Neural progenitor cell (in vitro differentiated cells): ENCODE measurements at regions not wholly inside any gene's neighbourhood (a gene's known extent, or its start where the extent isn't known, plus 50 kb on each side); places are given as distances from the start of the nearest gene placed in this dataset.
A peak's percentile ranks its signal among the peaks of the same experiment; 100 is the strongest.

Source experiments
- DNase-seq: peaks from one replicate; pipeline ENCODE4 v3.0.0-alpha.2; 2016; ENCODE audit warnings: low spot score
- H2AFZ ChIP-seq: fragments of 200-600 bp; sonication (generic); replicated peaks from 2 replicates; pipeline ENCODE4 v1.6.1; 2016; ENCODE audit warnings: antibody characterized with exemption
- H3F3A ChIP-seq: fragments of 200-600 bp; sonication (generic); 2 replicates; pipeline ENCODE4 v1.6.1; 2016; ENCODE audit warnings: antibody characterized with exemption, low read depth
- H3K27ac ChIP-seq: fragments of 200-600 bp; sonication (generic); 2 replicates; pipeline ENCODE4 v1.5.1; 2016; ENCODE audit warnings: mild to moderate bottlenecking
- H3K27me3 ChIP-seq: fragments of 200-600 bp; sonication (generic); 2 replicates; pipeline ENCODE4 v1.6.1; 2016; ENCODE audit warnings: mild to moderate bottlenecking, moderate library complexity
- H3K36me3 ChIP-seq: fragments of 200-600 bp; sonication (generic); 2 replicates; pipeline ENCODE4 v1.5.1; 2016
- H3K4me1 ChIP-seq: fragments of 200-600 bp; sonication (generic); 2 replicates; pipeline ENCODE4 v1.6.1; 2016; ENCODE audit warnings: mixed run types
- H3K4me2 ChIP-seq: fragments of 200-600 bp; sonication (generic); 2 replicates; pipeline ENCODE4 v1.6.1; 2016
- H3K4me3 ChIP-seq: fragments of 200-600 bp; sonication (generic); 2 replicates; pipeline ENCODE4 v1.5.1; 2016
- H3K79me2 ChIP-seq: fragments of 200-600 bp; sonication (generic); 2 replicates; pipeline ENCODE4 v1.6.1; 2016; ENCODE audit warnings: low read depth
- H3K9ac ChIP-seq: fragments of 200-600 bp; sonication (generic); 2 replicates; pipeline ENCODE4 v1.6.1; 2016
- H3K9me3 ChIP-seq: fragments of 200-600 bp; sonication (generic); 2 replicates; pipeline ENCODE4 v1.5.1; 2016; ENCODE audit warnings: low read depth
- H4K20me1 ChIP-seq: fragments of 200-600 bp; sonication (generic); 2 replicates; pipeline ENCODE4 v1.6.1; 2016; ENCODE audit warnings: low read depth
- H3K27ac Mint-ChIP-seq: 3 replicates; pipeline ENCODE4 v1.8.0; 2021; ENCODE audit warnings: mixed read lengths
- H3K27me3 Mint-ChIP-seq: 2 replicates; pipeline ENCODE4 v1.8.0; 2022; ENCODE audit warnings: low read depth, mild to moderate bottlenecking, inconsistent platforms, moderate library complexity, mixed read lengths; ENCODE audit not compliant: insufficient read depth
- H3K36me3 Mint-ChIP-seq: 3 replicates; pipeline ENCODE4 v1.8.0; 2021; ENCODE audit warnings: mixed read lengths
- H3K4me1 Mint-ChIP-seq: 3 replicates; pipeline ENCODE4 v1.8.0; 2021; ENCODE audit warnings: mixed read lengths
- H3K4me3 Mint-ChIP-seq: 3 replicates; pipeline ENCODE4 v1.8.0; 2021; ENCODE audit warnings: mild to moderate bottlenecking, moderate library complexity, mixed read lengths
- H3K9me3 Mint-ChIP-seq: 3 replicates; pipeline ENCODE4 v1.8.0; 2020; ENCODE audit warnings: mixed read lengths
- CTCF ChIP-seq: fragments of 200-600 bp; sonication (generic); IDR thresholded peaks from 2 replicates; pipeline ENCODE4 v1.5.1; 2017; ENCODE audit warnings: antibody characterized with exemption, mild to moderate bottlenecking
- EZH2 ChIP-seq: fragments of 200-600 bp; sonication (generic); IDR thresholded peaks from 2 replicates; pipeline ENCODE4 v1.6.1; 2017; ENCODE audit warnings: antibody characterized with exemption, mild to moderate bottlenecking, moderate library complexity
- EZH2phosphoT487 ChIP-seq: fragments of 200-600 bp; sonication (generic); IDR thresholded peaks from 2 replicates; pipeline ENCODE4 v1.6.1; 2017; ENCODE audit warnings: antibody characterized with exemption

GRCh38 chrX:113892401-113892800 lies 691.5 kb upstream of the HTR2C start:
- Histone ChIP-seq H3K4me2 (no peak overlapping the region), H3K27me3 (no peaks in the 10 kb centered on the region), H3K4me3 (no peak overlapping the region), H3K4me1 (no peaks in the 10 kb centered on the region), H3F3A (no peaks in the 10 kb centered on the region), H3K27ac (peak overlapping the region; percentile 31), H2AFZ (no peak overlapping the region), H3K9ac (no peak overlapping the region), H4K20me1 (no peaks in the 10 kb centered on the region), H3K79me2 (no peaks in the 10 kb centered on the region), H3K36me3 (no peaks in the 10 kb centered on the region), H3K9me3 (no peaks in the 10 kb centered on the region)
- no peak overlapping the region for H3K27ac Mint-ChIP-seq
- H3K4me3 Mint-ChIP-seq = no peak overlapping the region
- TF ChIP-seq EZH2phosphoT487 (no peak), EZH2 (no peak), CTCF (no peak)
- no peak for DNase-seq
- peaks cover 18% of the 10 kb centered on the region for H3K9me3 Mint-ChIP-seq
- peaks cover 3% of the 10 kb centered on the region for H3K36me3 Mint-ChIP-seq
- no peaks in the 10 kb centered on the region for H3K4me1 Mint-ChIP-seq
- H3K27me3 Mint-ChIP-seq = peaks cover 3% of the 10 kb centered on the region

GRCh38 chrX:113873056-113873455 lies 710.8 kb upstream of the HTR2C start:
- H2AFZ ChIP-seq = no peak overlapping the region
- no peak overlapping the region for H3K4me3 ChIP-seq
- Mint-ChIP-seq H3K9me3 (peaks cover 3% of the 10 kb centered on the region), H3K27ac (no peak overlapping the region), H3K27me3 (no peaks in the 10 kb centered on the region), H3K36me3 (no peaks in the 10 kb centered on the region), H3K4me3 (no peak overlapping the region), H3K4me1 (peaks cover 10% of the 10 kb centered on the region)
- peaks cover 5% of the 10 kb centered on the region for H3K79me2 ChIP-seq
- peaks cover 12% of the 10 kb centered on the region for H3K36me3 ChIP-seq
- H3F3A ChIP-seq = no peaks in the 10 kb centered on the region
- no peak overlapping the region for H3K9ac ChIP-seq
- no peaks in the 10 kb centered on the region for H3K4me1 ChIP-seq
- TF ChIP-seq CTCF (no peak), EZH2phosphoT487 (no peak), EZH2 (no peak)
- no peaks in the 10 kb centered on the region for H3K27me3 ChIP-seq
- no peak for DNase-seq
- H4K20me1 ChIP-seq = no peaks in the 10 kb centered on the region
- no peak overlapping the region for H3K4me2 ChIP-seq
- H3K27ac ChIP-seq = no peak overlapping the region
- H3K9me3 ChIP-seq = peaks cover 7% of the 10 kb centered on the region

GRCh38 chrX:113868711-113869110 lies 715.2 kb upstream of the HTR2C start:
- Histone ChIP-seq H3F3A (no peaks in the 10 kb centered on the region), H3K27ac (no peak overlapping the region), H3K4me3 (no peak overlapping the region), H3K9me3 (no peaks in the 10 kb centered on the region), H2AFZ (no peak overlapping the region), H3K27me3 (no peaks in the 10 kb centered on the region), H3K79me2 (peaks cover 5% of the 10 kb centered on the region), H3K4me2 (no peak overlapping the region), H3K9ac (no peak overlapping the region), H4K20me1 (no peaks in the 10 kb centered on the region), H3K36me3 (peaks cover 18% of the 10 kb centered on the region), H3K4me1 (no peaks in the 10 kb centered on the region)
- TF ChIP-seq EZH2phosphoT487 (no peak), EZH2 (no peak), CTCF (no peak)
- Mint-ChIP-seq H3K27me3 (no peaks in the 10 kb centered on the region), H3K27ac (no peak overlapping the region), H3K4me3 (no peak overlapping the region), H3K9me3 (no peaks in the 10 kb centered on the region), H3K4me1 (peaks cover 15% of the 10 kb centered on the region), H3K36me3 (peaks cover 1% of the 10 kb centered on the region)
- no peak for DNase-seq
